ENCODE measurements at regions not wholly inside any gene's neighbourhood (a gene's known extent, or its start where the extent isn't known, plus 50 kb on each side); places are given as distances from the start of the nearest gene placed in this dataset.

DNA sequence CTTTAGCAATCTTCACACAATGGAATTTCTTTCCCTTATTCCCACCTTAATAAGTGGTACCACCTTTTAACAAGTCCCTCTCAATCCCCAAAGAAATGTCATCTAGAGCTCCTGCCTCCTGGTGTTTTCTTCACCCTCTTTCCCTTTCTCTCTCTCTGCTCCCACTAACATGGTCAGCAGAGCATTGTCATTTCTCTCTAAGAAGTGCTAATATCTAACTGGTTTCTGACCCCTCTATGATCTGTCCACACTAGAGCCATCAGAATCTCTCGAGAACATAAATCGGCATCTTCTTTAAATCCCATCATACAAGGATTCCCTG lies 161.2 kb upstream of the DTNA start:
- in situ Hi-C loops (cut with HindIII; ENCODE audit: low sequenced_read_pairs) = no loop called here

DNA sequence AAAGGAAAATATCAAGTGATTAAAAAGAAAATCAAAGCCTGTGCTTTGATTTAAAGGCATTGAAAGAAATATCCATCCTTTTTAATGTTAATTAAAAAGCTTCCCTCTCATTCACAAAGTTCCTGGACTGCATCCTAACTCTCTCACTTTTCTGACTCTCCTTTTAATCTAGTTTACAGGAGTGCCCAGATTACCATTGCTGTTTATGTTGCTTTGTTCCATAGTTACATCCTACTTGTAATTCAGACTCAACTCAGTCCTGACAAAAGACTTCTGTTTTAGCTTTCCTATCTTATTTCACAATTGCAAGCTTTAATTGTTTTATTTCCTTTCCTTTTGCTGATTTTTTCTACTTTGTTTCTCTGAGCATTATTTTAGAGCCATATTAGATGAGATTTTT lies 160.7 kb upstream of the DTNA start:
- DNase-seq (ENCODE audit: low read depth) = no peak
- no peak overlapping the region for H3K4me3 ChIP-seq (ENCODE audit: low read depth, low read length)
- TF ChIP-seq, protein P1, sequence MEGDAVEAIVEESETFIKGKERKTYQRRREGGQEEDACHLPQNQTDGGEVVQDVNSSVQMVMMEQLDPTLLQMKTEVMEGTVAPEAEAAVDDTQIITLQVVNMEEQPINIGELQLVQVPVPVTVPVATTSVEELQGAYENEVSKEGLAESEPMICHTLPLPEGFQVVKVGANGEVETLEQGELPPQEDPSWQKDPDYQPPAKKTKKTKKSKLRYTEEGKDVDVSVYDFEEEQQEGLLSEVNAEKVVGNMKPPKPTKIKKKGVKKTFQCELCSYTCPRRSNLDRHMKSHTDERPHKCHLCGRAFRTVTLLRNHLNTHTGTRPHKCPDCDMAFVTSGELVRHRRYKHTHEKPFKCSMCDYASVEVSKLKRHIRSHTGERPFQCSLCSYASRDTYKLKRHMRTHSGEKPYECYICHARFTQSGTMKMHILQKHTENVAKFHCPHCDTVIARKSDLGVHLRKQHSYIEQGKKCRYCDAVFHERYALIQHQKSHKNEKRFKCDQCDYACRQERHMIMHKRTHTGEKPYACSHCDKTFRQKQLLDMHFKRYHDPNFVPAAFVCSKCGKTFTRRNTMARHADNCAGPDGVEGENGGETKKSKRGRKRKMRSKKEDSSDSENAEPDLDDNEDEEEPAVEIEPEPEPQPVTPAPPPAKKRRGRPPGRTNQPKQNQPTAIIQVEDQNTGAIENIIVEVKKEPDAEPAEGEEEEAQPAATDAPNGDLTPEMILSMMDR (IDR thresholded peaks at IDR 0.05; ENCODE audit: low read depth, low read length, missing control alignments) = no peak
- in situ Hi-C loops (cut with HindIII; ENCODE audit: low sequenced_read_pairs) = no loop called here

More for the DNA sequence above, 161.2 kb upstream of the DTNA start:
- H3K4me3 ChIP-seq (ENCODE audit: low read depth, low read length) = no peak overlapping the region
- DNase-seq (ENCODE audit: low read depth) = no peak
- TF ChIP-seq, protein P1 (IDR thresholded peaks at IDR 0.05; ENCODE audit: low read depth, low read length, missing control alignments) = no peak

DNA sequence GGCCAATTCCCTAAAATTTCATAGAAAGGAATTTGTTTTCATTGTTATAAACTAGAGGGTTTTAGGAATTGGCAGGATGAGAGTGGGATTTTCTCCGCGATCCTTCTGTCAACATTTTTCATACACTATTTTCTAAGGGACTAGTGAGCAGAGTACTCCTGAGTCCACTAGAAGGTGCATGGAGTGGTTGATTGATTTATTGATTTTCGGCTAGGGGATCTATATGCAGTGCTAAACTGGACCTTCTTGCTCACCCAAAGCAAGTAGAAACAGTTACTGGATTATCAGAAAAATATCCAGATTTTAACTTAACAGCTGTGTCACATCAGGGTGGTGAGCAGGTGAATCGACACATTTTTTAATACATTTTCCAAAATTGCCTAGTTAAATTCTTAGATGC lies 159.9 kb upstream of the DTNA start:
- no peak for DNase-seq (ENCODE audit: low read depth)
- in situ Hi-C loops (cut with HindIII; ENCODE audit: low sequenced_read_pairs) = no loop called here
- no peak overlapping the region for H3K4me3 ChIP-seq (ENCODE audit: low read depth, low read length)
- TF ChIP-seq, protein P1 (IDR thresholded peaks at IDR 0.05; ENCODE audit: low read depth, low read length, missing control alignments) = no peak

DNA sequence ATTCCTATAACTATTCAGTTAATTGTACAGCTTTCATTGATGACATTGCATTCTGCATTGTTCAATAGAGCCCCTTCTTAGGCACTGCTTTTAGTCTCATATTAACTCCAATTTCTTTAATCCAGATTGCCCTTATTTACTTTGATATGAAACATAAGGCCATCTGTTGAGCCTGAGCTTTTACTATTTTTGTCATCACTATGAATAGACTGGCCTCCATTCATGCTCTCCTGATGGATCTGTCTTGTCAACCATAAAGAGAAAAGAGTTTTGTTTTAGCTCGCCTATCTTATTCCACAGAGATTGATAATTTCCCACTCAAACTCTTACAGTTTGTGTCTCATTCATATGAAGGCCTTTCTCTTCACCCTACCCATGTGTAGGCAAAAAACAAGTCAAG lies 159.2 kb upstream of the DTNA start:
- TF ChIP-seq, protein P1 (IDR thresholded peaks at IDR 0.05; ENCODE audit: low read depth, low read length, missing control alignments) = no peak
- H3K4me3 ChIP-seq (ENCODE audit: low read depth, low read length) = no peak overlapping the region
- DNase-seq (ENCODE audit: low read depth) = no peak
- in situ Hi-C loops (cut with HindIII; ENCODE audit: low sequenced_read_pairs) = no loop called here

DNA sequence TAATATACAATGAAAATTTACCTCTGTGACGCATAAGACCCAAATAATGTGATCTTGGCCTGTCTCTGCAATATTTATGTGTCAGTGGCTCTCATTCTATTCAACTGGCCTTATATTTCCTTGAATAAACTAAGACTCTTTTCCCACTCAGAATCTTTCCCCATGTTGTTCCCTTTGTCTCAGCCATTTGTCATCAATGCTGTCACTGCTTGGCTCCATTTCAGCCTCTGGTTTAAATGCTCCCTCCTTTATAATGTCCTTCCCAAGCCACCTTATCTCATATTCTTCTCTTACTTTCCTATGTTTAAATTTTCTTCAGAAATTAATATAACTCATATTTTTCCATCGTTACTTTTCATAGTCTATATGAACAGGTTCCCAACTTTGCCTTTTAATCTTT lies 158.3 kb upstream of the DTNA start:
- H3K4me3 ChIP-seq (ENCODE audit: low read depth, low read length) = no peak overlapping the region
- TF ChIP-seq, protein P1 (IDR thresholded peaks at IDR 0.05; ENCODE audit: low read depth, low read length, missing control alignments) = no peak
- in situ Hi-C loops (cut with HindIII; ENCODE audit: low sequenced_read_pairs) = no loop called here
- DNase-seq (ENCODE audit: low read depth) = no peak

DNA sequence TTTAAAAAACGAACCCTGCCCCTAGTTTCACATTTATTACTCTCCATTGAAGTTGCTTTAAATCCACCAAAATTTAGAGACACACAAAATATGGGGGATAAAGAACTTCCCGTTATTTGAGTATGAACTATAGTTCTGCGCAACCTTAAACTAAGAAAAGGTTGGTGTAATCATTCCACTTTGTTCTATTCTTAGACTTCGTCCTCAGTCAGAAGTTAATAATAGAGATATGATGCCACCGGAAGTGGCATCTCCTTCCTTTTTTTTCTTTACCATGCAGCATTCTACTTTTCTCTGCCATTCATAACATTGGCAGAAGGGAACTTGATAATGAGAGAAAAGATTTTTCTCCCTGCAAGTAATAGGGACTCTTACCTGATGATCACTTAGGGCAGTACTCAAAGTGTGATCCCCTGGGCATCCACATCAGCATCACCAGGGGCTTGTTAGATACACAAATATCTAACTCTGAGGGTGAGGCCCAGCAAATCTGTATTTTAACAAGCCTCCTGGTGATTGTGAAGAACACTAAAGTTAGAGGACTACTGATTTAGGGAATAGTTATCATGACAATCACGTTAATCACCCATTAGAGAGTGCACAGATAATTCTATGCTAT lies 147.7 kb upstream of the DTNA start:
- DNase-seq (ENCODE audit: low read depth) = no peak
- TF ChIP-seq, protein P1 (IDR thresholded peaks at IDR 0.05; ENCODE audit: low read depth, low read length, missing control alignments) = no peak
- in situ Hi-C loops (cut with HindIII; ENCODE audit: low sequenced_read_pairs) = no loop called here
- H3K4me3 ChIP-seq (ENCODE audit: low read depth, low read length) = no peak overlapping the region

DNA sequence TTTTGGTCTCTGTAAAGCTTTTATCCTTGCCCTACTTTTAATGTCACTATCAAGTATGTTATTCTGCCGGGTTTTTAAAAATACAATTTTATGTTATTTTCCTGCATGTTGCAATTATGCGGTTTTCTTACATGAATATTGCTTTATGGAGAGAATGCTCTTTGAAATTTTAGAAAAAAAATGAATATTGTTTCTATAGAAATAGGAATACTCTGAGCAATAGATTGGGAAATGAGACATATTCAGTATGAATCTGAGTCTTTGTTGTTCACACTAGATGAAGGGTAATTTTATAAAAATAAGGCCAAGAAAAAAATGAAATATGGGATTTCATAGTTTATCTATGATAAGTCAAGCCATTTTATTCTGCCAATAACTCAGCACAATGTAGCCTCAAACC lies 142.2 kb upstream of the DTNA start:
- no peak overlapping the region for H3K4me3 ChIP-seq (ENCODE audit: low read depth, low read length)
- in situ Hi-C loops (cut with HindIII; ENCODE audit: low sequenced_read_pairs) = no loop called here
- TF ChIP-seq, protein P1 (IDR thresholded peaks at IDR 0.05; ENCODE audit: low read depth, low read length, missing control alignments) = no peak
- no peak for DNase-seq (ENCODE audit: low read depth)

Measured in astrocyte of the cerebellum (primary cell).